ENCODE measurements at regions not wholly inside any gene's neighbourhood (a gene's known extent, or its start where the extent isn't known, plus 50 kb on each side); places are given as distances from the start of the nearest gene placed in this dataset.
"Not testable (repeated sequence)": the region's sequence is repeated elsewhere in the genome, so short reads cannot be mapped to it uniquely, and the experiment has no call there.

GRCh38 chr4:27770895-27771294, 910.3 kb downstream of the STIM2 start:
- peak in 1 of 2 experiments; percentile 2 for DNase-seq

DNA sequence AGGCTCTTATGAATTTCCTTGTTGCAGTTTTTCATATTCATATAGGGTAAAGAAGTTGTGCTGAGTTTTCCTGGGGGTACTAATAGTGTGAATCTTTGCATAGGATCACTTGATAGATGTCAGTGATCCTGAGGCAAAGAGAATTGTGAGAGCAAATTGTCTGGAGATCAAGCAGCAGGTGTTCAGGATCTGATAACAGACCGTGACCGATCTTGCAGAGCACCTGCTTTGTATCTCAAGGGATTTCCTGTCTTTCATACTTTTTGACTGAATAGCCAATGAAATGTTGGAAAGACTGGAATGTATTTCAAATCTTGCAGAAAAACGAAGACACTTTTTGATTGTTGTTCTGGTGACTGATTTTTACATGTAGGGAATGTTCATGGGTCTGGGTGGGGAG, 914.5 kb downstream of the STIM2 start:
- no peak for DNase-seq

DNA sequence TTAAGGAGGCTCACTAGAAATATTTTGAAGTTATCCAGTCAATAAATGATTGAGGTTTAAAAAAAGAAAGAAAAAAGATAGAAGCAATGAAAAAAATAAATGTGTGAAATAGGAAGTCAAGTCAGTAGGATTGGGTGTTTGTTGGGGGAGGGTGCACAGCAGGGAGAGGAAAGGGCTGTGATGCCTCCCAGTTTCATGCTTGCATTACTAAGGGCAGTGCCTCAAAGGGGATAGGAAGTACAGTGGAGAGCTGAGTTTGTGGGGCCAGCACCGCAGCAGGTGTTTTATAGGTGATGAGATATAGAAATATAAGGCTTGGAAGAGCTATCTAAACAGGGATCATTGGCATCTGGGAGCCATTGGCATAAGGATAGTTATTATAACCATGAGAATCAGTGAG, 919.2 kb downstream of the STIM2 start:
- no peak for DNase-seq

DNA sequence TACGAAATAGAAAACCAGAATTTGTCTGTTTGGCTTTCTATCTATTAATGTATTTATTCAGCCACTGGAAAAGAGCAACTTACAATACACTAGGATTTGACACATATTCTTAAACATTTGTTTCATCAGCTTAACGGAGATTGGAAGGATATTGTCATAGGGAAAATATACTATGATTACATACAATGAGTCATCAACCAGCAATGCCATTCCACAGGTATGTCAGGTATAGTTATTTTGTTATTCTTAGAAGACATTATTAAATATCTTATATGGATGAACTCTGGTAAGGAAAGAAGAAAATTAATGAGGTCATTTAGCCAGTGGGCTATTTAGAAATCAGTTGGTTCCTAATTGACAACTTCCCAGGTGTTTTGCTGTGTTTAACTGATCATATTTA, 926.6 kb downstream of the STIM2 start:
- no peak for DNase-seq

DNA sequence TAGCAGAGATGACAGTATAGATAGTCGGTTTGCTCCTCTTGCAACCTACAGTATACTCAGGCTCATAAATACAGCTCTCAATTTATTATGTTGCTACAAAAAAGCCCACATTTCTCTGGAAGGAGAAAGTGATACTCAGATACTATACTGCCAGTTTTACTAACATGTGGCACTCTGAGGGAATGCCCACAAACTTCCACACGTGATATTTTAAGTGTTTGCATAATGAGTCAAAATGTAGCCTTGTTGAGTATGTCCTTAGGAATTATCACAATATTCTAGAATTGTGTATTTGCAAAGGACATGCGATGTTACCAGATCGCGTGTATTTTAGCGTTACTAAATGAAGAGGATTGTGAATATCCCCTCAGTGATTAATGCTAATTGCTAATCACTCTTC, 929.1 kb downstream of the STIM2 start:
- no peak for DNase-seq

DNA sequence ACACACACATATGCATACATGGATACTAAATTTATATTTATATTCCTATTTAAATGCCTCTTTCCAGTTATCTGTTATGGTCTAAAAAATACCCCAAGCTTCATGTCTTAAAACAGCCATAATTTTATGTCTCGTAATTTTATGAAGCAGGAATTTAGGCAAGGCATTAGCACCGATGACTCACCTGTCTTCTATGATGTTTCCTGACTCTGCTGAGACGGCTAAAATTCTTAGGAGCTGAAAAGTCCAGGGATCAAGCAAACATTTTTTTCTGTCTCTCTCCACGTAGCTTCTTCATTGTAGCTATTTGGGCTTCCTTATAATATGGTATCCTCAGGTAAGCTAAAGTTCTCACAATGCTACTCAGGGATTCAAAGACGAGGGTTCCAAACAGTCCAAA, 930.3 kb downstream of the STIM2 start:
- DNase-seq, result no peak

- no peak for DNase-seq
These were observed 931.0 kb downstream of the STIM2 start for GRCh38 chr4:27791640-27792039.

DNA sequence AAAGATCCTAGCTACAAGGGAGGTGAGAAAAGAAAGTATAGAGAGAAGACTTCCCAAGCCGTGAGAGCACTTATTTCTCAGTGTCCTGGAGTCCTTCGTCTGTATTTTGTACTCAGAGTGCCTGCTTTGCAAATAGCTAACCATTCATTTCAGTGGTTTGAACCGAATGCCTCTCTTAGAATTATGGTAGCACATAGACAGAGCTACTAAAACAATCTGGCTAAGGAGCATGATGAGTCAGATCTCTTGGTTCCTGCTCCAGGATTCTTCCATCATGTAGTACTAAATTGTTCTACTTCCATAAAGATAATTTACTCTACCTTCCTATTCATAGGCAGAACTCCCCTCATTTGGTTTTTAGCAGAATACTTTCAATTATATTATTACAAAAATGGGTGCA, 946.6 kb downstream of the STIM2 start:
- DNase-seq, result no peak

DNA sequence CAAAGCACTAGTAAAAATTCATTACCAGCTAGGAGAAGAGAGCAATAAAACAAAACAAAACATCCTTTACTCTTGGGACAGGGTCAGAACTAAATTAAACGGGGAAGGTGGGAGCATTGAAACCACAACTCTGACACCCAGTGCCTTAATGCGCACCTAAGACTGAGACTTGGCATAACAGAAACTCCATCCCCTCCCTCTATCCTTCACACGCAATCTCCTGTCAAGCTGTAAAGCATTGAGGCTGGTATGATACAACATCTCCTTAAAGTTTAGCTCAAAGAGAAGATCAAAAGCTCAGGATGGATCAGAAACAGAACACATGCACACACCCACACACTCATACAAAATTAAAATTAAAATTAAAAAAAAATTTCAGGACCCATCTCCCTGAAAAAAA, 951.3 kb downstream of the STIM2 start:
- DNase-seq, result no peak

GRCh38 chr4:27813226-27813625, 952.6 kb downstream of the STIM2 start:
- not testable (repeated sequence) for DNase-seq

DNA sequence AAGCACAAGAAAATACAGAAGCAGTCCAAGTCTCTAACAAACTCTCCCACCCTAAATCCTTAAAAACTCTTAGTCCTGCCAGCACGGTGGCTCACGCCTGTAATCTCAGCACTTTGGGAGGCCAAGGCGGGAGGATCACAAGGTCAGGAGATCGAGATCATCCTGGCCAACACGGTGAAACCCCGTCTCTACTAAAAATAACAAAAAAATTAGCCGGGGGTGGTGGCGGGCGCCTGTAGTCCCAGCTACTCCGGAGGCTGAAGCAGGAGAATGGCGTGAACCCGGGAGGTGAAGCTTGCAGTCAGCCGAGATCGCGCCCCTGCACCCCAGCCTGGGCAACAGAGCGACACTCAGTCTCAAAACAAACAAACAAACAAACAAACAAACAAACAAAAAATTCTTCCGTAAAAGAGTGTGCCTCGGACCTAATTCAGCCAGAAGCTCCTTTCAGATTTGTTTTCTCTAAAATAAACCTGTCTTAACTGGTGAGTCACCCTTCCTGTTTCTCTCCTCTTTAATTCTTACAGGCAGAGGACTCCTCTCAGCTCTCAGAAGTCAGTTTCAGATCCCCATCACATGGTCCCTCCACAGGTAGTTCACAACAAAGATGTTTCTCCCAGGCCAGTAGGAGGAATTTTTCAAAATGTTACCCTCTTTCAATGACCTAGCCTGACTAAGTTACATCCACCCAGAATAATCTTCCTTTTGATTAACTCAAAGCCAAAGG, 953.2 kb downstream of the STIM2 start:
- not testable (repeated sequence) for DNase-seq

DNA sequence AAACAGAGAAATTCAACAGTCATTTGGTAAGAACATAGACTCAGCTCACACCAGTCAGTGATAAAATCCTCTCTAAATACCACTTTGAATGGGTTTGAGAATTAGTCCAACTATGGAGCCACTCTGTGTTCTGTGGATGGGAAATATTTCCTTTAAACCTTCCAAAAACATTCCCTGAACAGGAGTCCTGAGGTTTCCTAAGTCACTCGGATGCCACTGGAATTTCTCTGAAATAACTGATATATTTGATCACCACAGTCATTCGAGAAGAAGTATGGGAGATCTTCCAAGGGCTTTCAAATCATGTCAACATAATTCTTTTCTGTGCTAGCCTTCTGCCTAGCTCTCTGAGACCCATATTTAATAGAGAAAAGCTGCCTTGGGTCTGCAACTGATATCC, 958.6 kb downstream of the STIM2 start:
- DNase-seq, result no peak

GRCh38 chr4:27828843-27829242, 968.2 kb downstream of the STIM2 start:
- no peak for DNase-seq

- no peak for DNase-seq
These were observed 969.6 kb downstream of the STIM2 start for GRCh38 chr4:27830251-27830650.

DNA sequence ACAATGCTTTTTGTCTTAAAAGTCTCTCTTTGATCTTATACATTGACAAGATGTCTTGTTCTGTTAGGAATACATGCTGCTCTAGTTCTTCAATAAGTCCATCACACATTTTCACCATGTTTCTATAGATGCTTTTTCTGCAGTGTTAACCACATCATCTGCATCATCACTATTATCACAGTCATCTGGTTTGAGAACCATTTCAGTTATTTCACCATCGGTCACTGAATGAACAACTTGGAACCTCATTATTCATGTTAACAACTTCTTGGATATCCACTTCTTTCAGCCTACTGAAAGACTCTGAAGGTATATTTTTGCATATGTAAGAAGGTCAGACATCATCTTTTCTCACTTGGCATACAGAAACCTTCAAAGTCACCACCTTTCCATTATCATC, 975.2 kb downstream of the STIM2 start:
- DNase-seq, result no peak

DNA sequence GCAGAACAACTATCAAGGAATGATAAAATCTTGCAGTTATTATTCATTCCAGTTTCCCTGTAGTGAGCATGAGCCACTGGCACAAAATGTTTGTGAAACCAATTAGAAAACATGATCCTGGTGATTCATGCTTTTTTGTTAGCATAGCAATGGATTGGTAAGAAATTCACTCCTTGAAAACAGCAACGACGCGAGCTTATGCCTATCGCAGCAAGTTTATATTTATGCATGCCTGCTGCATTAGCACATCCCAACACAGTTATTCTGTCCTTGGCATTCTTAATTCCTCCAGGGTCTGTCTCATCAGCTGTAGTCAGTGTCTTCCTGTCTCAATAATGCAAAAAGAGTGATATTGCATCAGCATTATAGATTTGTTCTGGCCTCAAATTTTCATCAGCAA, 975.9 kb downstream of the STIM2 start:
- DNase-seq, result no peak

DNA sequence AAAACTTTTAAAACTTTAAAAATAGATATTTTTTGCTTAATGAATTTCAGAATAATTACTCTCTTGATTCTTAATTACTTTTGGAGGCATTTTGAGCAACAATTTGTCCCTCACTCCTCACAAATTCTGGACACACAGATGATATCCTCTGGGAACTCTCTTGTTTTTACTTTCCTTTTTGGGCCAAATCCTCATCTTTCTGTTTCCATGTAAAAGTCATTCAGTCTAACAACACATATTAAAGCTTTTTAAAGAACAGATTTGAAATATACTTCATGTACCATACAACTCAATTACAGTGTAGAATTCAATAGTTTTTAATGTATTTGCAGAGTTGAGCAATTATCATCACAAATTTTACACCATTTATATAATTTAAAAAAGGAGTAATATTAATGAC, 983.1 kb downstream of the STIM2 start:
- no peak for DNase-seq

- no peak for DNase-seq
These were observed 983.7 kb downstream of the STIM2 start for GRCh38 chr4:27844376-27844775.

- no peak for DNase-seq
These were observed 986.3 kb downstream of the STIM2 start for GRCh38 chr4:27846951-27847350.

DNA sequence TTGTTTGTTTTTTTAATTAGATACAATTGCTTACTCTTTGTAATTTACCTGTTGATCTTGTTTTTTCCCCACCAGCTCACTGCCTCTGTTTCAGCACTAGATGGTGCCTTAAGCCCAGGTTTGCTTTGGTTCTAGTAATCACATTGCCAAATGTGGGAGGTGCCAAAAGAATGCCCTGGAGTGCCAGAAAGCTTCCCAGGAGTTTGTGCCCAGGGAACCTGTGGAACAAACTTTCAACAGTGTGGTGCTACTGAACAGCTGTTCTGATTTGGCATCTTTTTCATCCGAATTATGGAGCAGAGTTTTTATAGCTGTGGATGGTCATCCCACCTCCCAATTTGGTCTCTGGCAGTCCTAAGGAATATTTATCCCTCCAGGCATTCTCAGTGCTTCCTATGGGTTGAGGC, 1000.7 kb downstream of the STIM2 start:
- peak in 1 of 2 experiments; percentile 68 for DNase-seq

DNA sequence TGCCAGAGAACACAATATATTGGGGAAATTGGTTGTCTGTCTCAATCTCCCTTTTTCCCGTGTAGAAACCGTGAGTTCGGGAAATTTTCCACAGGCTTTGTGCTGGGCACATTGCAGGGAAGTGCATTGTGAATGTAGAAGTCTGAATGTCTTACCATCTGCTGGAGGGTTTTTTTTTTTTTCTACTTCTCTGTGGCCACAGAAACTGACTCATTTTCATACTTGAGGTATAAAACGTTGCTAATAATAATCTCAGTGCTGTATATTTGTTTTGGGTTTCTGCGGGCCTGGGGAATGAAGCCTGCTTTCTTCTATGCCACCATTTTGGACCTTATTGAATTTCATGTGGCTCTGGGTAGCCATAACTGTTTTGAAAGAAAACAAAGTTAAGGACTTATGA, 1001.2 kb downstream of the STIM2 start:
- no peak for DNase-seq

- DNase-seq, result no peak
These were observed 1013.0 kb downstream of the STIM2 start for GRCh38 chr4:27873596-27873995.

- no peak for DNase-seq
These were observed 1021.1 kb downstream of the STIM2 start for GRCh38 chr4:27881705-27882104.

GRCh38 chr4:27886120-27886519, 1025.5 kb downstream of the STIM2 start:
- no peak for DNase-seq

DNA sequence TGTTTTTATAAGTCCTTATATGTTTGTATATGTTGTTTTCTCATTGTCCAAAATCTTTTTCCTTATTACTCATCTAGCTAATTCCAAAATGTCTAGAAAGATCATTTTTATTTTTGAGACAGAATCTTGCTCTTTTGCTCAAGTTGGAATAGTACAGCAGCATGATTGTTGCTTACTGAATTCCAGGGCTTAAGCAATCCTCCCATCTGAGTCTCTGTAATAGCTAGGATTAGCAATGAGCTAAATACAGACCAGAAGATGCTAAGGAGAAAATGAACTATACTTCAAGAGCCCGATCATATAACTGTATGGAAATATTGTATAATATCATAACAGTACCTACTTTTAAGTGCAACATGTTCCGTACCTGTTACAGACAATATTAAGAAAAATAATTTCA, 1027.0 kb downstream of the STIM2 start:
- DNase-seq, result no peak
